ENCODE measurements at regions not wholly inside any gene's neighbourhood (a gene's known extent, or its start where the extent isn't known, plus 50 kb on each side); places are given as distances from the start of the nearest gene placed in this dataset.

DNA sequence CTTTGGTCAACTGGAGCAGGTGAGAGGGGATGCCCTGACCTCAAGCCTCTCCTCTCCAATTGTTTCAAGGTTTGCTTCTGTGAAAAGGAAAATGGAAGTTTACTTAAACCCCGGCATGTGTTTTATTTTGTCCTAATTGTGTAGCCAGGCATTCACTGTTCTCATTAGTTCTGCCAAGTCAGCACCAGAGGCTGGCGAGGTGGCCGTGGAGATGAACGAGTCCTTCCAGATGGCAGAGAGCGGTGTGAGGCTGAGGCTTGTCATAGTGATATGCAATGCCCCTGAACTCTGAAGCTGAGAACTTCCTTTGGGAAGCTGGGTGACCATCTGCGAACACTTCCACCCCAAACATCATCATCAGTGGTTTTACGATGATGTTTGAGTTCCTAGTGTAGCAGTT, 199.6 kb downstream of the TJP1 start:
- TF ChIP-seq, protein P1, sequence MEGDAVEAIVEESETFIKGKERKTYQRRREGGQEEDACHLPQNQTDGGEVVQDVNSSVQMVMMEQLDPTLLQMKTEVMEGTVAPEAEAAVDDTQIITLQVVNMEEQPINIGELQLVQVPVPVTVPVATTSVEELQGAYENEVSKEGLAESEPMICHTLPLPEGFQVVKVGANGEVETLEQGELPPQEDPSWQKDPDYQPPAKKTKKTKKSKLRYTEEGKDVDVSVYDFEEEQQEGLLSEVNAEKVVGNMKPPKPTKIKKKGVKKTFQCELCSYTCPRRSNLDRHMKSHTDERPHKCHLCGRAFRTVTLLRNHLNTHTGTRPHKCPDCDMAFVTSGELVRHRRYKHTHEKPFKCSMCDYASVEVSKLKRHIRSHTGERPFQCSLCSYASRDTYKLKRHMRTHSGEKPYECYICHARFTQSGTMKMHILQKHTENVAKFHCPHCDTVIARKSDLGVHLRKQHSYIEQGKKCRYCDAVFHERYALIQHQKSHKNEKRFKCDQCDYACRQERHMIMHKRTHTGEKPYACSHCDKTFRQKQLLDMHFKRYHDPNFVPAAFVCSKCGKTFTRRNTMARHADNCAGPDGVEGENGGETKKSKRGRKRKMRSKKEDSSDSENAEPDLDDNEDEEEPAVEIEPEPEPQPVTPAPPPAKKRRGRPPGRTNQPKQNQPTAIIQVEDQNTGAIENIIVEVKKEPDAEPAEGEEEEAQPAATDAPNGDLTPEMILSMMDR (IDR thresholded peaks at IDR 0.05; ENCODE audit: low read depth, low read length): no peak

DNA sequence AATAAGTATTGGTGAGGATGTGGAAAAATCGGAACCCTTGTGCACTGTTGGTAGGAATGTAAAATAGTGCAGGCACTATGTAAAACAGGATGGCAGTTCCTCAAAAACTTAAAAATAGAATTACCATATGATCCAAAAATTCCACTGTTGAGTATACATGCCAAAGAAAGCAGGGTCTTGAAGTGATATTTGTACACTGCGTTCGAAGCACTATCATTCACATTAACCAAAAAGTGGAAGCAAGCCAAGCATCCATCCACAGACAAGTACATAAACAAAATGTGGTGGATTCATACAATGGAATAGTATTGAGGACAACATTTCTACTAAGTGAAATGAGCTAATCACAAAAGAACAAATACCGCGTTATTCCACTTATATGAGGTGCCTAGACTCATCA, 200.7 kb downstream of the TJP1 start:
- DNase-seq (ENCODE audit: extremely low read depth, low read depth): no peak
- TF ChIP-seq, protein P1 (IDR thresholded peaks at IDR 0.05; ENCODE audit: low read depth, low read length): no peak

More for the DNA sequence above, 199.6 kb downstream of the TJP1 start:
- no peak for DNase-seq (ENCODE audit: extremely low read depth, low read depth)

DNA sequence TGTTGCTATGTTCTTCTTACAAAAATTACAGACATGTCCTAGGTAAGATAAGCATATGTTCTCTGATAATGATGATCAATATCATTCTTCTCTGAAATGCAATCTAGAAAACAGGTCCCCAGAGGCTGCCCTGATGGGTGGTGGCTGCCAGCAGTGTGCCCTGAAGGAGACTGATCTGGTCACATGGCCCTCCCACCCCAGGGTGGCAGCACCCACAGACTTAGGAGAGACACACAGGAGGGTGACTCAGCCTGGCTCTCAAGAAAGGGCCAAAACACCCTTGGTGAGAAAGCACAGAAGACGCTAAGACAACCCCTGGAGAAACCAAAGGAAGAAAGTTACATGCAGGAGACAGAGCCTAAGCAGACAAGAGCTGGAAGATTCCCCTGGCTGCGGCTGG, 203.7 kb downstream of the TJP1 start:
- DNase-seq (ENCODE audit: extremely low read depth, low read depth): no peak
- TF ChIP-seq, protein P1 (IDR thresholded peaks at IDR 0.05; ENCODE audit: low read depth, low read length): no peak

DNA sequence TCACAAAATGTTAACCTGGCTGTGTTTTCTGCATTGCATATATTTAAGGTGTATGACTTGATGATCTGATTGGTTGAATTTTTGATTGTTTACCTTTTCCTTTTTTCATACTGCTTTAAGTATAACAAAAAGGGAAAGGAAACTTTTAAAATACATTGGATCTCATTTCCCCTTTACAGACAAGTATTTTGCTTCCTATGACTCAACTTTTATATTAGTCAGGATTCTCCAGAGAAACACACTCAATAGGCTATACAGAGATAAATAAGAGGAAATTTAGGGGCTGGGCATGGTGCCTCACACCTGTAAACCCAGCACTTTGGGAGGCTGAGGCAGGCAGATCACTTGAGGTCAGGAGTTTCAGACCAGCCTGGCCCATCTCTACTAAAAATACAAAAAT, 205.8 kb downstream of the TJP1 start:
- TF ChIP-seq, protein P1 (IDR thresholded peaks at IDR 0.05; ENCODE audit: low read depth, low read length): no peak
- no peak for DNase-seq (ENCODE audit: extremely low read depth, low read depth)

DNA sequence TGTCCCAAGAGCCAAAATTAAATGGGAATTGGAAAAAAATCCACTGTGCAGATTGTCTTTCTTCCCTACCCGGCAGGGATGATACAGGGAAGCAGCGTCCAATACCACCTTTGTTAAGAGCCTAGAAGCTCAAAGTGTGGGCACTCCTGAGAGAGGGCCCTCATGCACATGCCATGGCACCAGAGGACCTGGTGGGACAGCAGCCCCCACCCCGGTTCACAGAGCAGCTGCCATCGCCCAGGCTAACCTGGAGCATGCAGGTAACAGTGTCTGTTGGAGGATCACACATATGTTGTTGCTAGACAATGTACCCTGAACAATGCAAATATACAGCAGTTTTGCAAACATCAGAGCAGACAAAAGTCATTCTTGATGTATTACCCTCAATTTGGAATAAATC, 206.5 kb downstream of the TJP1 start:
- TF ChIP-seq, protein P1 (IDR thresholded peaks at IDR 0.05; ENCODE audit: low read depth, low read length): no peak
- DNase-seq (ENCODE audit: extremely low read depth, low read depth): no peak

DNA sequence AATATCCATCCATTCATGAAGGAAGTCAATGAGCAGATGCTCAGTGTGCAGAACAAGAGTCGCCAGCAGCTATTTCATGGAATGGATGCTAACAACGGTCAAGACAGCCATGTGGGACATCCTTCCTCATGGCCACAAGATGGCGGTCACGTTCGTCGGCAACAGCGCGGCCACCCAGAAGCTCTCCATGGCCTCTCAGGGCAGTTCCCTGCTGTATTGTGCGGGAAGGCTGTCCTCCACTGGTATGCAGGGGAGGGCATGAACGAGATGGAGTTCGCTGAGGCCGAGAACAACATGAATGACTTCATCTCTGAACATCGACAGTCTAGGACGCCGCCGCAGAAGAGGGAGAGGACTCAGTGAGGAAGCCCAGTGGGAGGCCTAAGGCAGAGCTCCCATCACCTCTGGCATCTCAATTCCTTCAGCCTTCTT, 208.3 kb downstream of the TJP1 start:
- TF ChIP-seq, protein P1 (IDR thresholded peaks at IDR 0.05; ENCODE audit: low read depth, low read length): no peak
- no peak for DNase-seq (ENCODE audit: extremely low read depth, low read depth)

DNA sequence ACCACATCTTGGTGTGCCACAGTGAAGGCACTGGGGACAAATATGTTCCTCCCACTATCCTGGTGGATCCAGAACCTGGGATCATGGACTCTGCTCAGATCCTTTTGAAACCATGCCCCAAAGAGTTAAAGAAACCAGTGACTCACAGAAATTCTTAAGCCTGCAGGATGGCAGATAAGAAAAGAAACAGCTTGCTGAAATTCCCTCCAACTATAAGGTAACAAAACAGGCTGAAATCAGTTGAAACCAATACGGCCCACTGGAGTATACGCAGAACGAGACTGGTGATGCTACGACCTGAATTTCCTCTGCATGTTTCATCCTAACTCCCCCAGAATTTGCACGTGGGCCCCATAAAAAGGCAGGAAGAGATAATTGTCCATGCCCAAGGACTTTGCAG, 209.6 kb downstream of the TJP1 start:
- TF ChIP-seq, protein P1 (IDR thresholded peaks at IDR 0.05; ENCODE audit: low read depth, low read length): no peak
- DNase-seq (ENCODE audit: extremely low read depth, low read depth): no peak

Measured in AG09319 (cell line).